ENCODE measurements at regions not wholly inside any gene's neighbourhood (a gene's known extent, or its start where the extent isn't known, plus 50 kb on each side); places are given as distances from the start of the nearest gene placed in this dataset.

DNA sequence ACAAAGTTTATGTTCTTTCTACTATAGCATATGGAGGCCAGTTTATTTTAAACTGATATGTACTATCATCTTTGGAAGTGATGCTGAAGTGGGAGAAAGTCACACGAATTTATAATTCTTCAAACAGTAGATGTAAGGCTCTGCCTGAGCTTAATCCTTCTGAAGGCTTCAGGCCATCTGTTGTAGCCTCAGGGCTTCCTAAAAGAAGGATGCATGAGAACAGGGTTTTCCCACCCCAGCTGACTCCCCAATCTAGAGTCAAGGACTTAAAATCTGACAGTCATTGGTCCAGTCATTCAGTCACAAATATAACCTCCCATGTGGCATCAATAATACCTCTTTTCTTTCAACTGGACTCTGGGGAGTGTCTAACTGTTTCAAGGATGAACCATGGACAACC lies 330.5 kb downstream of the KCNS3 start:
- Histone ChIP-seq H3K27ac (no peak overlapping the region), H4K20me1 (ENCODE audit: insufficient read depth) (no peaks in the 10 kb centered on the region), H3K9me3 (ENCODE audit: insufficient read depth, low read depth) (no peaks in the 10 kb centered on the region), H3F3A (ENCODE audit: insufficient read depth, low read depth) (peaks cover 20% of the 10 kb centered on the region; the same call in 1 of the 2 replicates), H3K9me2 (ENCODE audit: insufficient read depth) (no peaks in the 10 kb centered on the region), H3K4me3 (no peak overlapping the region), H3K27me3 (ENCODE audit: insufficient read depth, low read depth) (no peaks in the 10 kb centered on the region), H3K36me3 (ENCODE audit: low read depth) (no peaks in the 10 kb centered on the region), H3K79me2 (ENCODE audit: low read depth) (no peaks in the 10 kb centered on the region), H2AFZ (no peak overlapping the region), H3K4me2 (no peak overlapping the region), H3K4me1 (replicated peaks; ENCODE audit: insufficient read depth) (peaks cover 20% of the 10 kb centered on the region)
- POLR2A ChIA-PET (ENCODE audit: unreplicated experiment): no interaction called here
- CTCF ChIA-PET: no interaction called here
- TF ChIP-seq EZH2 (IDR thresholded peaks at IDR 0.05; ENCODE audit: low read depth): no peak
- TF ChIP-seq, protein P1, sequence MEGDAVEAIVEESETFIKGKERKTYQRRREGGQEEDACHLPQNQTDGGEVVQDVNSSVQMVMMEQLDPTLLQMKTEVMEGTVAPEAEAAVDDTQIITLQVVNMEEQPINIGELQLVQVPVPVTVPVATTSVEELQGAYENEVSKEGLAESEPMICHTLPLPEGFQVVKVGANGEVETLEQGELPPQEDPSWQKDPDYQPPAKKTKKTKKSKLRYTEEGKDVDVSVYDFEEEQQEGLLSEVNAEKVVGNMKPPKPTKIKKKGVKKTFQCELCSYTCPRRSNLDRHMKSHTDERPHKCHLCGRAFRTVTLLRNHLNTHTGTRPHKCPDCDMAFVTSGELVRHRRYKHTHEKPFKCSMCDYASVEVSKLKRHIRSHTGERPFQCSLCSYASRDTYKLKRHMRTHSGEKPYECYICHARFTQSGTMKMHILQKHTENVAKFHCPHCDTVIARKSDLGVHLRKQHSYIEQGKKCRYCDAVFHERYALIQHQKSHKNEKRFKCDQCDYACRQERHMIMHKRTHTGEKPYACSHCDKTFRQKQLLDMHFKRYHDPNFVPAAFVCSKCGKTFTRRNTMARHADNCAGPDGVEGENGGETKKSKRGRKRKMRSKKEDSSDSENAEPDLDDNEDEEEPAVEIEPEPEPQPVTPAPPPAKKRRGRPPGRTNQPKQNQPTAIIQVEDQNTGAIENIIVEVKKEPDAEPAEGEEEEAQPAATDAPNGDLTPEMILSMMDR (conservative IDR thresholded peaks at IDR 0.05): no peak
- BruUV-seq (replicated peaks): no TSS peak
- DNase-seq: no peak
- intact Hi-C loops (cut with micrococcal nuclease; ENCODE audit: unreplicated experiment): no loop called here

GRCh38 chr2:18200771-18201170 lies 322.3 kb downstream of the KCNS3 start:
- Histone ChIP-seq H3K4me1 (replicated peaks; ENCODE audit: insufficient read depth) (no peaks in the 10 kb centered on the region), H3K9me3 (ENCODE audit: insufficient read depth, low read depth) (no peaks in the 10 kb centered on the region), H3K4me2 (no peak overlapping the region), H3K27me3 (ENCODE audit: insufficient read depth, low read depth) (no peaks in the 10 kb centered on the region), H3K79me2 (ENCODE audit: low read depth) (no peaks in the 10 kb centered on the region), H2AFZ (no peak overlapping the region), H3K36me3 (ENCODE audit: low read depth) (no peaks in the 10 kb centered on the region), H4K20me1 (ENCODE audit: insufficient read depth) (no peaks in the 10 kb centered on the region; the same call in 1 of the 2 replicates), H3F3A (ENCODE audit: insufficient read depth, low read depth) (no peaks in the 10 kb centered on the region), H3K27ac (no peak overlapping the region), H3K9me2 (ENCODE audit: insufficient read depth) (no peaks in the 10 kb centered on the region), H3K4me3 (no peak overlapping the region)
- POLR2A ChIA-PET (ENCODE audit: unreplicated experiment): no interaction called here
- no TSS peak for BruUV-seq (replicated peaks)
- no peak for DNase-seq
- intact Hi-C loops (cut with micrococcal nuclease; ENCODE audit: unreplicated experiment): no loop called here
- TF ChIP-seq, protein P1 (conservative IDR thresholded peaks at IDR 0.05): no peak
- TF ChIP-seq EZH2 (IDR thresholded peaks at IDR 0.05; ENCODE audit: low read depth): no peak
- CTCF ChIA-PET: no interaction called here

DNA sequence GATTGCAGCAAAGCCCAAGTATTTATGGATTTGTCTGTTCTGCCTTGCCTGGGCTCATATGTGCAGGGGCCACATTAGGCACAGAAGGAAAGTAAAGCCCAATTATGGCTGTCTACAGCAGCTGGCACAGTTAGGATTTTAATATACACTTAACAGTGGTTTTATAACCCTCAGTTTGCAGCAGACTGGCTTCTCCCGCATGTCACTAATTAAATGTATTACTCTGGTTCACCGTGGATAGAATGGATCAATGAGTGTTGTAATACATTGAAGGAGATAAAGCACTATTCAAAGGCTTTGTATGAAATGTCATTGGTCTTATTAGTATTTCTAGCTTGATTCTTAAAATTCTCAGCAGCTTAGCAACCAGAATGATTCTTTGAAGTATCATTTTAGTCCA lies 320.2 kb downstream of the KCNS3 start:
- intact Hi-C loops (cut with micrococcal nuclease; ENCODE audit: unreplicated experiment): no loop called here
- no peaks in the 10 kb centered on the region for H3K9me3 ChIP-seq (ENCODE audit: insufficient read depth, low read depth)
- TF ChIP-seq EZH2 (IDR thresholded peaks at IDR 0.05; ENCODE audit: low read depth): no peak
- TF ChIP-seq, protein P1 (conservative IDR thresholded peaks at IDR 0.05): no peak
- no peaks in the 10 kb centered on the region for H3K79me2 ChIP-seq (ENCODE audit: low read depth)
- no peaks in the 10 kb centered on the region for H3K36me3 ChIP-seq (ENCODE audit: low read depth)
- ChIA-PET CTCF (no interaction called here), POLR2A (ENCODE audit: unreplicated experiment) (no interaction called here)
- H3K4me1 ChIP-seq (replicated peaks; ENCODE audit: insufficient read depth): no peaks in the 10 kb centered on the region
- no peak overlapping the region for H3K27ac ChIP-seq
- BruUV-seq (replicated peaks): no TSS peak
- H3K4me2 ChIP-seq: no peak overlapping the region
- H3F3A ChIP-seq (ENCODE audit: insufficient read depth, low read depth): no peaks in the 10 kb centered on the region
- H4K20me1 ChIP-seq (ENCODE audit: insufficient read depth): no peaks in the 10 kb centered on the region; the same call in 1 of the 2 replicates
- H2AFZ ChIP-seq: no peak overlapping the region
- no peak overlapping the region for H3K4me3 ChIP-seq
- DNase-seq: no peak
- H3K27me3 ChIP-seq (ENCODE audit: insufficient read depth, low read depth): no peaks in the 10 kb centered on the region
- no peaks in the 10 kb centered on the region for H3K9me2 ChIP-seq (ENCODE audit: insufficient read depth)

Measured in PC-9 (cell line).